ENCODE measurements at regions not wholly inside any gene's neighbourhood (a gene's known extent, or its start where the extent isn't known, plus 50 kb on each side); places are given as distances from the start of the nearest gene placed in this dataset.

DNA sequence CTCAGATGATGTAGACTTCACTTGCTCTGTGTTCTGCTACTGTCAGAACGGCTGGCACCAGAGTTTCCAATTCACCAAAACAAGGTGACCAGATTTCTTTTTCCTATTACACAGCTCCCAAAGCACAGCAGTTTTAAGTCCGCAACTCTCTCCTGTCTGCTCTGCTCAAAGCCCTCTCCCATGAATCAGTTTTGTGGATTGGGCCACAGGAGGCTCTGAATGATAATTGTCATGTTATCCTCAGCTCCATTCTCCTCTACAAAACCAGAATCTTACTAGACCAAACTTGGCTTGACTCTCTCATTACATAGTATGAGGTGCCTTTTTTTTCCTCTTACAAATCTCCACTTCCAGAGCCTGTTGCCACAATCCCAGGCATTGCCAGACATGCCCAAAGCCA, 223.5 kb downstream of the SNX13 start:
- DNase-seq (ENCODE audit: low read depth, low spot score) = no peak
- TF ChIP-seq, protein P1, sequence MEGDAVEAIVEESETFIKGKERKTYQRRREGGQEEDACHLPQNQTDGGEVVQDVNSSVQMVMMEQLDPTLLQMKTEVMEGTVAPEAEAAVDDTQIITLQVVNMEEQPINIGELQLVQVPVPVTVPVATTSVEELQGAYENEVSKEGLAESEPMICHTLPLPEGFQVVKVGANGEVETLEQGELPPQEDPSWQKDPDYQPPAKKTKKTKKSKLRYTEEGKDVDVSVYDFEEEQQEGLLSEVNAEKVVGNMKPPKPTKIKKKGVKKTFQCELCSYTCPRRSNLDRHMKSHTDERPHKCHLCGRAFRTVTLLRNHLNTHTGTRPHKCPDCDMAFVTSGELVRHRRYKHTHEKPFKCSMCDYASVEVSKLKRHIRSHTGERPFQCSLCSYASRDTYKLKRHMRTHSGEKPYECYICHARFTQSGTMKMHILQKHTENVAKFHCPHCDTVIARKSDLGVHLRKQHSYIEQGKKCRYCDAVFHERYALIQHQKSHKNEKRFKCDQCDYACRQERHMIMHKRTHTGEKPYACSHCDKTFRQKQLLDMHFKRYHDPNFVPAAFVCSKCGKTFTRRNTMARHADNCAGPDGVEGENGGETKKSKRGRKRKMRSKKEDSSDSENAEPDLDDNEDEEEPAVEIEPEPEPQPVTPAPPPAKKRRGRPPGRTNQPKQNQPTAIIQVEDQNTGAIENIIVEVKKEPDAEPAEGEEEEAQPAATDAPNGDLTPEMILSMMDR (IDR thresholded peaks at IDR 0.05; ENCODE audit: low read depth, low read length) = no peak
- H3K4me3 ChIP-seq (ENCODE audit: low read depth, low read length) = no peak overlapping the region
- in situ Hi-C loops (cut with HindIII; ENCODE audit: low sequenced_read_pairs) = no loop called here

DNA sequence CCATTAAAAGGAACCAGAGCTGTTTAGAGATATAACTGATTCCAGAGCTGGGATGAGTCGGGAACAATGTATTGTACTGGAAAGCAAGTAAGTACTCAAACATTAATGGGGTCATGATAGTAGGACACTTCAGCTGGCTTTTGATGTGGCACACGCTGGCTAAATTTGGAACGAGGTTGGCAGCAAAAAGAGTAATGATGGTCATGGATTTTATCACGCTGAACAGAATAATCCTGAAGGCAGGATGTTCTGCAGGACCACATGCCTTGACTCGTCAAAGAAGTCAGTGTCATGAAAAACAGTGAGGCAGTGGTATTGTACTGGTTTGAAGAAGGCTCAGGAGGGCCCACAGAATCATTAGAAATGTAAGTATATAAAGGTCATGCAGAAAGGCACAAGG, 220.3 kb downstream of the SNX13 start:
- H3K4me3 ChIP-seq (ENCODE audit: low read depth, low read length) = no peak overlapping the region
- TF ChIP-seq, protein P1 (IDR thresholded peaks at IDR 0.05; ENCODE audit: low read depth, low read length) = no peak
- in situ Hi-C loops (cut with HindIII; ENCODE audit: low sequenced_read_pairs) = no loop called here
- no peak for DNase-seq (ENCODE audit: low read depth, low spot score)

DNA sequence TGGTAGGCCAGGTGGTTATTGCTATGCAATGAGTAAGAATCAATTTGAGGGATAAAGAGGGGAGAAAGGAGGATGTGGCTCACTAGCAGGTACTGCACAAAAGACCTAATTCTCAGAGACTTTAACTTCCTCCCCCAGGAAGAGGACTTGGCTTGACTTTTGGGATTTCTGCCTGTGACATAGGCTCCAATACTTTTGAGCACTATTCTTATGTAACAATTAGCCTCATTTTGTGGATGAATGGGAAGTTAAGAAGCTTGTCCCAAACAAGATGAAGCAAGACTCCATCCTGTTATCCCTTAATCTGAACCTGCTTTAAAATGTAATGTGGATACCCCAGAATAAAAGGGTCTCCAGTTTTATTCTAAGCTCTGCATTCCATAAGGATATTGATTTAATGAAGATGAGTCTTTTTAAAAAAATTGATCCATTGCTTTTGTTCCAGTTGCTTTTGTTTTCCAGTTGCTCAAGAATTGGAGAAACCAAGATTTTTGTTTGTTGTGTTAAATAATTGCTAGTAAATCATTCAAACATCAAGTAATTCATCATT, 218.5 kb downstream of the SNX13 start:
- TF ChIP-seq, protein P1 (IDR thresholded peaks at IDR 0.05; ENCODE audit: low read depth, low read length) = no peak
- no peak for DNase-seq (ENCODE audit: low read depth, low spot score)
- no peak overlapping the region for H3K4me3 ChIP-seq (ENCODE audit: low read depth, low read length)
- in situ Hi-C loops (cut with HindIII; ENCODE audit: low sequenced_read_pairs) = no loop called here

DNA sequence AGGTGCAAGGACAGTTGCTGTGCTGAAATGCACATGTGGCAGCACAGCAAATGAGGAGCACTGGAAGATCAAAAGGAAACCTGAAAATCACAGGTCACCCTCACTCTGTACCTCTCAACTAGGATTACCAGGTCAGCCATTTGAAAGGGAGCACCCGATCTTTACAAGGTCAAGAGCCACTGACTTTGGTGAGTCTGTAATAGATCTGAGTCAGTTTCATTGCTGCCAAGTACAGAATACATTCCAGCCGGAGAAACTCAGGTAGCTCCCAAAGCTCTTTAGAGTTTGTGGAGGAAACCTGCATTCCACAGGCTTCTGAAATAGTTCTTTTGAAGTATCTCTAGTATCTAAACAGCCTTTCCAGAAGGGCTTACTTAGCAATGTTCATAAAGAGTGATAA, 217.5 kb downstream of the SNX13 start:
- DNase-seq (ENCODE audit: low read depth, low spot score) = no peak
- TF ChIP-seq, protein P1 (IDR thresholded peaks at IDR 0.05; ENCODE audit: low read depth, low read length) = no peak
- in situ Hi-C loops (cut with HindIII; ENCODE audit: low sequenced_read_pairs) = no loop called here

DNA sequence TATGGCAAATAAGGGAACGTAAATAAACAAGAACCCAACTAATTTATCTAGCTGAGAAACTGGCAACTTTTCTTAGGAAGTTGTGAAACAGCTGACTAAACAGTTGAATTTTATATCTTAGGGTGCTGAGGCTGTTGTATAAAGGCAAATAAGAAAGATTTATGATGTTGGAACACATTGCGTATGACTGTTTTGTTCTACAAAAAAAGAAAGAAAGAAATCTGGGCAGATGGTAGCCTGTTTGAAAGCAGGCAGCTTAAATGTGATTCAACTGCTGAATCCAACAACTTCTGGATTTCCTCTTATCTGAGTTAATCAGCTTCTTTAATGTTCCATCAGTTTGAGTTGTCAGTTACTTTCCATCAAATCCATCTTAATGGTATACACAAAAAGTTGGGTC, 214.5 kb downstream of the SNX13 start:
- in situ Hi-C loops (cut with HindIII; ENCODE audit: low sequenced_read_pairs) = no loop called here
- TF ChIP-seq, protein P1 (IDR thresholded peaks at IDR 0.05; ENCODE audit: low read depth, low read length) = no peak
- DNase-seq (ENCODE audit: low read depth, low spot score) = peak; percentile 10
- H3K4me3 ChIP-seq (ENCODE audit: low read depth, low read length) = no peak overlapping the region

More for the DNA sequence above, 217.5 kb downstream of the SNX13 start:
- no peak overlapping the region for H3K4me3 ChIP-seq (ENCODE audit: low read depth, low read length)

DNA sequence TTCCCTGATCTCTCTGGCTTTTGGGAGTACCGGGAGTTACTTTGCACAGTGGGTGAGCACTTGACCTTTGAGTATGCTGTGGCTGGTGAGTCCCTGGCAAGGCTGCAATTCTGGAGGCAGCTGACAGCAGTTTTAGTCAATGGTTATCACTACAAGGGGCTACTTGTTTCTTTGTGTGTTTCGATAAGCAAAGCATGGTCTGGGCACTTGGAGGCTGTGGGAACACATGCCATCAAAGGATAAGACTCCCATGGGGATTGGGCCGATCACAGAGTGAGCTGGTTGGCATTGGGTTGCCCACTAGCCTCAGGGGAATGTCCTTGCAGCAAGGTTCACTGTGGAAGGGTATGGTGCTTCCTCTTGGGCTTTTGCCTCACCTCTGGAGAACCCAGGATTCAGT, 208.2 kb downstream of the SNX13 start:
- no peak for DNase-seq (ENCODE audit: low read depth, low spot score)
- TF ChIP-seq, protein P1 (IDR thresholded peaks at IDR 0.05; ENCODE audit: low read depth, low read length) = no peak
- in situ Hi-C loops (cut with HindIII; ENCODE audit: low sequenced_read_pairs) = no loop called here
- H3K4me3 ChIP-seq (ENCODE audit: low read depth, low read length) = no peak overlapping the region

All from astrocyte of the spinal cord (primary cell).